GM19397 (cell line): ENCODE measurements at regions not wholly inside any gene's neighbourhood (a gene's known extent, or its start where the extent isn't known, plus 50 kb on each side); places are given as distances from the start of the nearest gene placed in this dataset.

ENCODE experiments used
- ATAC-seq: cut with Tn5 transposase; IDR thresholded peaks from one replicate; pipeline ENCODE4 v1.9.1; 2021; ENCODE audit warnings: mild to moderate bottlenecking, moderate library complexity; ENCODE audit not compliant: unreplicated experiment

- no peak for ATAC-seq
These were observed 266.8 kb upstream of the STEAP1 start for GRCh38 chr7:89887489-89887888.

GRCh38 chr7:89908736-89909135 is 245.5 kb upstream of the STEAP1 start:
- ATAC-seq = no peak

GRCh38 chr7:89914711-89915110 is 239.6 kb upstream of the STEAP1 start:
- no peak for ATAC-seq

DNA sequence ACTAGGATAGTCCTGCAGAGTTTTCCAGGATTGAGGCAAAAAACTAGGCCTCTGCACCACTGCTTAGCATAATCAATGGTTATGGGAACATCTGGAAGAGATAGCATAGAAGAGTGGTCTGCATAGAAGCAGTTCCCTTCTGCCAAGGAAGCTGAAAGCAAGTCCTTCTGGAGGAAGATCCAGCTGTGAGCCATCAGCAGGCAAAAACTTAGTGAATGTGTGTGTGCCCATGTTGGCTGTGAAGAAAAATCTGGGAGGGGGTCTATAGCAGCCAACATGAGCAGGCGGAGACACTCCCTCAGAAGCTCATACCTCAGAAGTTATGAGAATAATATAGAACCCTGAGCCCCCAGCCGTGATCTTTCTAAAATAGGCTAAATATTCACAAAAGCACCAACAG is 228.1 kb upstream of the STEAP1 start:
- ATAC-seq = no peak

DNA sequence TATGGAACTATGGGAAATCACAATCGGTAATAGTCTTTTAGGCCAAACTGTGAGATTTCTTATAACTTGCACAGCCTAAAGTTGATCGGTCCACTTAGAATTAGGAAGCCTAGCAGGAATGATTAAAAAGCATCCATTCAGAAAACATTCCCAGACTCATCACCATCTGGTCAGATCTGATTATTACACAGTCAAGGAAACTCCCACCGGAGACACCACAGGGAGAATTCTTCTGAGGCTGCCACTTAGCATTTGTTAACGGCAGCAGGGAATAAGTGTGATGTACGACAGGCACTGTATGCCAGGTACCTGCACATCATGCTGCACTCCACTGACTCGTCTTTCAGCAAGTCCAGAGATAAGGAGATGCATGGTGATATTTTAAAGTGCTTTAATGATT is 227.6 kb upstream of the STEAP1 start:
- ATAC-seq = no peak

GRCh38 chr7:89927762-89928161 is 226.5 kb upstream of the STEAP1 start:
- ATAC-seq = no peak

- ATAC-seq = no peak
These were observed 225.8 kb upstream of the STEAP1 start for GRCh38 chr7:89928451-89928850.

DNA sequence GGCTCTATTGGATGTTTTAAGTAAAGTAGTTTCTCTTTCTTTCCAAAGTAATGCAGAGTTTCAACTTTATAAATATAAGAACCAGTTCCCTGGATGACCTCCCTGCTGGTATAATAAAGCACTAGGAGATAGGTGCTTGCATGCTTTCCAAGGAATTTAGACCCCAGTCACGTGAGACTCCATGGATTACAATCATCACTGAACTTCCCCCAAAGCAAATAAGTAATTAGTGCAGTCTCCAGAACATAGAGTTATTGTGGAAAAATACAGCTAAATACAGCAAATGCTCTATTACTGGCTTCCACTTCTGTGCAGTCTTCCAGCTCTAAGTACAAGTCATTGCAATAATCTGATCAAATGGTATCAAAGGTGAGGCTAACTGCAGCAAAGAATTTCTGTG is 220.2 kb upstream of the STEAP1 start:
- ATAC-seq = no peak

GRCh38 chr7:89943525-89944050 is 210.7 kb upstream of the STEAP1 start:
- ATAC-seq = no peak

- no peak for ATAC-seq
These were observed 195.7 kb upstream of the STEAP1 start for GRCh38 chr7:89958525-89959068.

DNA sequence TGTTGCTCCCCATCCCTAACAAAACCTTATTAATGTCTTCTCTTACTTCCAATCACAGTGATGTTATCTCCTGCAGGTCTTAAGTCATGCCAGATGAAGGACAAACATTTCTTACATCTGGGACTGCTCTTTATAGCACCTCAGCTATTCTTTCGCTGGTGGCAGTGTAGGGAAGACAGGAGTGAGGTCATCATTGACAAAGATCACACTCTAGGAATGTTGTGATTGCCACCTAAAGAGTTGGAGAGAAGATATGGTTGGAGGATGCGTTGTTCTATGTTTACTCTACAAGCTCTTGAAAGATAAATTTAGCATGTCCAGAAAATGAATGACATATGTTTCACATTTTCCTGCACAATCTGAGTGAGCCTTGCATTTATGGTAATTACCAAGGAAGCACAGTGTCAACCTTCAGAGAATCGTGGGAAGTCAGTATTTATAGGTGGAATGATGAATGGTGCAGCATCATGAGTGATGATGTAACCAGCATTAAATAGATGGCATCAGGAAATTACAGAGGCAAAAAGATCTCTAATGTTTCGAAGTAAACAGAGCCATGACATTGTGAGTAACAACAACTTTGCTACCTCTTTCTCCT is 188.1 kb upstream of the STEAP1 start:
- ATAC-seq = no peak

DNA sequence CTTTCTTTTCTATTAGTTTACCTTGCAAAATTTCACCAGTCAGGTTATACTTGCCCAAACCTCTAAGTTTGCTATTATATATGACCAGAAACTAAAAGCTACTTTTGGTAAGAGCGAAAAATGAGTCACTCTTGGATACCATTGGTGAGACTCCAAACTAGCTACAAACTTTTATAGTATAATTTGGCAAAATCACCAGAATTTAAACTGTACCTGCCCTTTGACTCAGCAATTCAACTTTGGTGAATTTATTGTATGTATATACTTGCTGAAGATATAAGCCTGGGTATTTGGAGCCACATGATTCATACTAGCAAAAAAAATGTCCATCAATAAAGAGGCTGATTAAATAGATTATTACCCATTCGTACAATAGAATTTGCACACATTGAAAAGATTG is 178.7 kb upstream of the STEAP1 start:
- no peak for ATAC-seq

DNA sequence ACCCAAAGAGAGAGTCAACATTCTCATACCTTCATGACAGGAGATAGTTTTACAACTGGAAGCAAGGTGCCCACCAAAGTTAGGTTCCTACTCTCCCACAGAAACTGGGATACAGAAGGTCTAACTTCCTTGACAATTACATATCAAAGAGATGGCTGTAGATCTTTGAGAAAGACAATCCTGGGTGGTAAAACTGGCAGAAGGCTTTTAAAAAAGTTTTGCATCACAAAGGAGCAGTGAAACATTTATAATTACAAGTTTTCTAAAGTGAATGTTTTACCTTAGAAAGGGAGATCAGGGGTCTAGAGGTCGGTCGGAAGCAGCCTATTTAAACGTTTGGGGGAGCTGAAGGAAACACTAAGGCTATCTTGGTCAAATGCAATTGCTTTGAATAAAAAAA is 166.6 kb upstream of the STEAP1 start:
- no peak for ATAC-seq

GRCh38 chr7:89988074-89988473 is 166.2 kb upstream of the STEAP1 start:
- ATAC-seq = no peak

DNA sequence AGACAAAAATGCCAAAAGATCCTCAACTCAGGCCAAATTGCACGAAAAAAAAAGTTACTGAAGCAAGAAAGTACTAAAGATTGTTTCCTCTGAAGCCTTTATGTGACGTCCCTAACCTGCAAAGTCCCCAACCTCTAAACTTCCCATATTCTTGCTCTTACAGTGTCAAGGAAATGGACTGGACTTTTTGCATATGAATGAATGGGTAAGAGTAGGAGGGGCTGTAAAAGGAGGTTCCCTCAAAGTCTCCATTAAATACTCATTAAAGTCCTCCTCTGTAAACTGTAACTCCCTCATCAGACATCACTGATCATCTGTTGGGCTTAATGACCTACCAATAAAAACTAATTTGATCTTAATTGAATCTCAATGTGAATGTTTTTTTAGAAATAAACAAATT is 164.8 kb upstream of the STEAP1 start:
- no peak for ATAC-seq

- no peak for ATAC-seq
These were observed 159.8 kb upstream of the STEAP1 start for GRCh38 chr7:89994483-89994882.

- no peak for ATAC-seq
These were observed 155.7 kb upstream of the STEAP1 start for GRCh38 chr7:89998554-89998953.

DNA sequence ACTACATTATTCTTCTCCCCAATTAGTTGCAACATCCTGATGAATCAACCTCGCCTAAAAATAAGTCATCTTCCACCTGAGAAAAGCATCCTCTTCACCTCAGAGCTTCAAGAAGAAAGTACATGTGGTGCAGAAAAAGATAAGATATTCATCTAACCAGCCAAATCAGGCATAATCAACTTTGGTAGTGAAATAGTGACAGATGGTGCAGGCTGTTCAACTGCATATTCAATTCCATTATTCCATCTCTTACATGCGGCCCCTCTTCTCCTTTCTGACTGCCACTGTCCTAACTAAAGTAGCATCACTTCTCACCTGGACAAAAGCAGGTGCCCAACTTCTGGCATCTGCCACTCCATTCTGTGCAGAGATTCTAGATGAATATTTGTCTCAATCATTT is 148.4 kb upstream of the STEAP1 start:
- ATAC-seq = no peak

- no peak for ATAC-seq
These were observed 147.1 kb upstream of the STEAP1 start for GRCh38 chr7:90007001-90007654.

DNA sequence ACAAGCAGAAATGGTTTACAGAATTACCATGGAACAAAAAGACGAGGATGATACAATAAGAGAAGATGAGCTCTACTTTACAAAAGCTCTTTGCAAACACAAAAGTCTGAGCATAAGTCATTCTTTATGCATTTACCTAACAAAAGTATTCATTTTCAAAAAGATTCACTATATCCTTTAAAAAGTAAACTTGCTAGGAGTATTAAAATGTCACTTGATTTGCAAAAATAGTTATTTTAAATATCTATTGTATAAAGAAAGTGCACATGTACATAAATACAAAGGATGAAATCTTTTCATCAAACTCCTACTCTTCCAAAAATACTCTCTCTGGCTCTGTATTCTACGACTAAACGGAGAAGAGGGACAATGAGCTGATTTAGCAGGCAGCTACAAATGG is 146.4 kb upstream of the STEAP1 start:
- ATAC-seq = no peak

GRCh38 chr7:90022213-90022612 is 132.1 kb upstream of the STEAP1 start:
- ATAC-seq = no peak

DNA sequence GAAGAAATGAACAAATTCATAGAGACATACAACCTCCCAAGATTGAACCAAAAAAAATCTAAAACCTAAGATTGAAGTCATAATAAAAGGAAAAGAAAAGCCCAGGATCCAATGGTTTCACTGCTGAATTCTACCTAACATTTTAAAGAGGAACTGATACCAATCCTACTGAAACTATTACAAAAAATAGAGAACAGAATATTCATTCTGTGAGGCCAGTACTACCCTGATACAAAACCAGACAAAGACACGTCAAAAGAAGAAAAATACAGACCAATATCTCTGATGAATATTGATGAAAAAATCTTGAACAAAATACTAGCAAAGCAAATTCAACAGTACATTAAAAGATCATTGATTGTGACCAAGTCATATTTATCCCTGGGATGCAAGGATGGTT is 128.5 kb upstream of the STEAP1 start:
- ATAC-seq = no peak

GRCh38 chr7:90033850-90034249 is 120.4 kb upstream of the STEAP1 start:
- ATAC-seq = no peak
